ENCODE measurements at regions not wholly inside any gene's neighbourhood (a gene's known extent, or its start where the extent isn't known, plus 50 kb on each side); places are given as distances from the start of the nearest gene placed in this dataset.

GRCh38 chr11:44443836-44444769 lies 121.4 kb upstream of the CD82 start:
- no peak for TF ChIP-seq CTCF (IDR thresholded peaks at IDR 0.05; ENCODE audit: low read length, missing control alignments)
- no peak for DNase-seq (ENCODE audit: low read depth)
- H3K4me3 ChIP-seq (replicated peaks; ENCODE audit: low read depth, low read length): no peak overlapping the region

GRCh38 chr11:44444770-44445321 lies 120.6 kb upstream of the CD82 start:
- no peak for TF ChIP-seq CTCF (IDR thresholded peaks at IDR 0.05; ENCODE audit: low read length, missing control alignments)
- no peak overlapping the region for H3K4me3 ChIP-seq (replicated peaks; ENCODE audit: low read depth, low read length)
- DNase-seq (ENCODE audit: low read depth): no peak

DNA sequence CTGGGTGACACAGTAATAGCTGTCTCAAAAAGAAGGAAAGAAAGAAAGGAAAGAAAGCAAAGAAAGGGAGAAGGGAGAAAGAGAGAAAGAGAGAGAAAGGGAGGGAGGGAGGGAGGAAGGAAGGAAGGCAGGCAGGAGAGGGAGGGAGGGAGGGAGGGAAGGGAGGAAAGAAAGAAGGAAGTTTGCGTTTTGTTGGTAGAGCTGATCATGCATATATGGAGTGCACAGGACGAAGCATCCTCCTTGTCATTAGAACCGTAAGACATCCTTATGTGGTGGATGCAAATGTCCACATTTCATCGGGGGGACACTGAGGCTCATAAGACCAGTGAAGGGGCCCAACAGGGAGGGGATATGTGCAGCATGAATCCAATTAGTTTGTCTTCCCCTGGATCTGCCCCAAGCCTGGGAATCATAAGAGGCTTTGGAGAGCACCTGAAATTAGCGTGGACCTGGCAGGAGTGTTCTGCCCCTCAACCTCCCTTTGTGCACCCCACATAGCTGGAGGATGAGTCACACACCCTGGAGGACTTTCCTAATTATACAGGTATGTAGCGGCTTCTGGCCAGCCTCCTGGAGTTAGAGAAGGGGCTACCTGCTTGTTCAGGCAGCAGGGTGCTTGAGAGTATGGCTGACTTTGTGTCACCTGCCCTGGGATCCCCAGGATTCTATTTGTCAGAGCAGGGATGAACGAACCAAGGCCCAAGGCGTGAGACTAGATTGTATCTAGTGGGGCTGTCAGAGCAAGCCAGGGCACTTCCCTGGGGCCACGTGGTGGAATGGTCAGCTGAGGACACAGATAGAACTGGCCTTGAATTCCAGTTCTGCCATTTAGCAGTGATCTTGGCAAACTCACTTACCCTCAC lies 119.7 kb upstream of the CD82 start:
- no peak overlapping the region for H3K4me3 ChIP-seq (replicated peaks; ENCODE audit: low read depth, low read length)
- no peak for DNase-seq (ENCODE audit: low read depth)
- TF ChIP-seq CTCF (IDR thresholded peaks at IDR 0.05; ENCODE audit: low read length, missing control alignments): no peak

- TF ChIP-seq CTCF (IDR thresholded peaks at IDR 0.05; ENCODE audit: low read length, missing control alignments): no peak
- no peak overlapping the region for H3K4me3 ChIP-seq (replicated peaks; ENCODE audit: low read depth, low read length)
- peak; percentile 1 for DNase-seq (ENCODE audit: low read depth)
Observed at GRCh38 chr11:44446366-44446762, 119.1 kb upstream of the CD82 start.

DNA sequence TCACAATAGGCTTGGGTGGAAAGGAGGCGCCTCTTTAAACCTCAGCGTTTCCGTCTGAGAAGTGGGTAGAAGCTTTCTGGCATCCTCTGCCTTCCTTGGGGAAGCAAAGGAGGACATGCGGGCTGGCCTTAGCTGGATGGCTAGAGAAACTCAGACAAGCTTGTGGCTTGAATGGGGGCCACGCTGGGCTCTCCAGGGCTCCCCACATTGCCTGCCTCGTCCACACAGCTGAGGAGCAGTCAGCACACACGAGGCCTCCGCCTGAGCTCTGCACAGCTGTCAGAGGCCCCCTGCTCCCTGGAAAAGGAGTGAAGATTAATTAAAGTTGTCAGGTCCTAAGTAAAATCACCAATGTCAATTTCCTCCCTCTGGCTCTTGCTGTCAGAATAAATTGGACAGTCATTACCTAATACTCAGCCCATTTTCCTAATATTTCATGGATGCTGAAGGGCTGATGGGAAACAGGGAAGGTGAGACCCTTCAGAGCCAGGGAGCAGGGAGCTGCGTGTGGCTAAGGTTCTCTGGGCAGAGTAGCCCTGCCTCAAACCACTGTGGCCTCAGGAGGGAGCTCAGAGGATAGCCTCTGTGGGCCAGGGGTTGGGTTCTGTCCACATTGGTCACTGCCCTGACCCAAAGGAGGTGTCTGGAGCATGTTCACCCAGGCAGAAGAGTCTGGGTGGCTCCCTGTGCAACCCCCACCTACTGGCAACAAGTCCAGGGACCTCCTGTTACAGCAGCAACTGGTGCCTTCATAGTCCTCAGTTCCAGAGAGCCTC lies 118.3 kb upstream of the CD82 start:
- no peak overlapping the region for H3K4me3 ChIP-seq (replicated peaks; ENCODE audit: low read depth, low read length)
- TF ChIP-seq CTCF (IDR thresholded peaks at IDR 0.05; ENCODE audit: low read length, missing control alignments): no peak
- no peak for DNase-seq (ENCODE audit: low read depth)

- TF ChIP-seq CTCF (IDR thresholded peaks at IDR 0.05; ENCODE audit: low read length, missing control alignments): no peak
- H3K4me3 ChIP-seq (replicated peaks; ENCODE audit: low read depth, low read length): no peak overlapping the region
- peak; percentile 28 for DNase-seq (ENCODE audit: low read depth)
Observed at GRCh38 chr11:44450295-44450932, 115.0 kb upstream of the CD82 start.
